Loucy (cell line): ENCODE measurements at regions not wholly inside any gene's neighbourhood (a gene's known extent, or its start where the extent isn't known, plus 50 kb on each side); places are given as distances from the start of the nearest gene placed in this dataset.

Experiments used
- EZH2phosphoT487 ChIP-seq: fragments of 200-600 bp; IDR thresholded peaks from 2 replicates; pipeline ENCODE4 v1.6.1; 2018; ENCODE audit warnings: antibody characterized with exemption, mild to moderate bottlenecking, moderate library complexity, borderline replicate concordance
- TF ChIP-seq, protein P1 (sequence below): fragments of 200-600 bp; sonication (generic); conservative IDR thresholded peaks from 2 replicates; pipeline ENCODE4 v1.5.1; 2014; ENCODE audit warnings: mild to moderate bottlenecking, antibody characterized with exemption, low read length

DNA sequence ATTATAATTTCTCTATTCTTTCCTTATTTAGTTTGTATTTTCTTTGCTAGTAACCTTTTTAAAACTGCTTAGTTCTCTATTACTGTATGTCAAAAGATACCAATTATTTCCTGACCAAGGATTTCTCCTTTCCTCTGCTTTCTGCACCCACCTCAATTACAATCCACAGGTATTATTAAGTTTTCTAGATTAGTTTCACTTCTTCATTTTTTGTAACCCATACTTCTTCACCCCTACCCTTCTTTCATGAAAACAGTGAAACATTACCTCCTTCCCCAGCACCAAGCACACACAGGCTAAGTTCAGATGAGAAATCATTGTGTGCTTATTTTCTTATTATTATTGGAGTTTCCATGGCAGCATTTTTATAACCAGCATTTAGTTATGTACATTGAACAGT lies 318.5 kb upstream of the MDGA2 start:
- TF ChIP-seq, protein P1, sequence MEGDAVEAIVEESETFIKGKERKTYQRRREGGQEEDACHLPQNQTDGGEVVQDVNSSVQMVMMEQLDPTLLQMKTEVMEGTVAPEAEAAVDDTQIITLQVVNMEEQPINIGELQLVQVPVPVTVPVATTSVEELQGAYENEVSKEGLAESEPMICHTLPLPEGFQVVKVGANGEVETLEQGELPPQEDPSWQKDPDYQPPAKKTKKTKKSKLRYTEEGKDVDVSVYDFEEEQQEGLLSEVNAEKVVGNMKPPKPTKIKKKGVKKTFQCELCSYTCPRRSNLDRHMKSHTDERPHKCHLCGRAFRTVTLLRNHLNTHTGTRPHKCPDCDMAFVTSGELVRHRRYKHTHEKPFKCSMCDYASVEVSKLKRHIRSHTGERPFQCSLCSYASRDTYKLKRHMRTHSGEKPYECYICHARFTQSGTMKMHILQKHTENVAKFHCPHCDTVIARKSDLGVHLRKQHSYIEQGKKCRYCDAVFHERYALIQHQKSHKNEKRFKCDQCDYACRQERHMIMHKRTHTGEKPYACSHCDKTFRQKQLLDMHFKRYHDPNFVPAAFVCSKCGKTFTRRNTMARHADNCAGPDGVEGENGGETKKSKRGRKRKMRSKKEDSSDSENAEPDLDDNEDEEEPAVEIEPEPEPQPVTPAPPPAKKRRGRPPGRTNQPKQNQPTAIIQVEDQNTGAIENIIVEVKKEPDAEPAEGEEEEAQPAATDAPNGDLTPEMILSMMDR = no peak
- TF ChIP-seq EZH2phosphoT487 = no peak
